GM19452 (cell line): ENCODE measurements at regions not wholly inside any gene's neighbourhood (a gene's known extent, or its start where the extent isn't known, plus 50 kb on each side); places are given as distances from the start of the nearest gene placed in this dataset.

Experiments
- ATAC-seq: cut with Tn5 transposase; IDR thresholded peaks from one replicate; pipeline ENCODE4 v1.9.1; 2021; ENCODE audit not compliant: unreplicated experiment

- no peak for ATAC-seq
Observed at GRCh38 chr5:125263356-125263755, 516.9 kb upstream of the ZNF608 start.

GRCh38 chr5:125266106-125266505 is 519.7 kb upstream of the ZNF608 start:
- no peak for ATAC-seq

GRCh38 chr5:125267636-125268248 is 521.3 kb upstream of the ZNF608 start:
- no peak for ATAC-seq

- ATAC-seq = no peak
Observed at GRCh38 chr5:125269926-125270325, 523.5 kb upstream of the ZNF608 start.

- no peak for ATAC-seq
Observed at GRCh38 chr5:125272357-125272756, 525.9 kb upstream of the ZNF608 start.

- no peak for ATAC-seq
Observed at GRCh38 chr5:125274211-125274610, 527.8 kb upstream of the ZNF608 start.

GRCh38 chr5:125274938-125275724 is 528.7 kb upstream of the ZNF608 start:
- ATAC-seq = no peak

GRCh38 chr5:125275725-125276090 is 529.3 kb upstream of the ZNF608 start:
- ATAC-seq = no peak

- no peak for ATAC-seq
Observed at GRCh38 chr5:125276096-125276495, 529.7 kb upstream of the ZNF608 start.

GRCh38 chr5:125277494-125278154 is 531.2 kb upstream of the ZNF608 start:
- ATAC-seq = no peak

GRCh38 chr5:125278711-125279110 is 532.3 kb upstream of the ZNF608 start:
- no peak for ATAC-seq

GRCh38 chr5:125281667-125282066 is 535.2 kb upstream of the ZNF608 start:
- no peak for ATAC-seq

- no peak for ATAC-seq
Observed at GRCh38 chr5:125283372-125283771, 536.9 kb upstream of the ZNF608 start.

- ATAC-seq = no peak
Observed at GRCh38 chr5:125286271-125286670, 539.8 kb upstream of the ZNF608 start.

GRCh38 chr5:125289606-125290005 is 543.2 kb upstream of the ZNF608 start:
- ATAC-seq = no peak

GRCh38 chr5:125290935-125291334 is 544.5 kb upstream of the ZNF608 start:
- no peak for ATAC-seq

GRCh38 chr5:125291447-125291846 is 545.0 kb upstream of the ZNF608 start:
- no peak for ATAC-seq

- ATAC-seq = no peak
Observed at GRCh38 chr5:125293223-125293622, 546.8 kb upstream of the ZNF608 start.

- no peak for ATAC-seq
Observed at GRCh38 chr5:125293726-125294125, 547.3 kb upstream of the ZNF608 start.

GRCh38 chr5:125294844-125295243 is 548.4 kb upstream of the ZNF608 start:
- ATAC-seq = no peak

- ATAC-seq = no peak
Observed at GRCh38 chr5:125295405-125295872, 549.0 kb upstream of the ZNF608 start.

- no peak for ATAC-seq
Observed at GRCh38 chr5:125298258-125298657, 551.8 kb upstream of the ZNF608 start.
